GM21786 (cell line): ENCODE measurements at regions not wholly inside any gene's neighbourhood (a gene's known extent, or its start where the extent isn't known, plus 50 kb on each side); places are given as distances from the start of the nearest gene placed in this dataset.
"Not testable (repeated sequence)": the region's sequence is repeated elsewhere in the genome, so short reads cannot be mapped to it uniquely, and the experiment has no call there.

ENCODE experiments used
- ATAC-seq: cut with Tn5 transposase; IDR thresholded peaks from one replicate; pipeline ENCODE4 v1.9.1; 2021; ENCODE audit not compliant: unreplicated experiment

DNA sequence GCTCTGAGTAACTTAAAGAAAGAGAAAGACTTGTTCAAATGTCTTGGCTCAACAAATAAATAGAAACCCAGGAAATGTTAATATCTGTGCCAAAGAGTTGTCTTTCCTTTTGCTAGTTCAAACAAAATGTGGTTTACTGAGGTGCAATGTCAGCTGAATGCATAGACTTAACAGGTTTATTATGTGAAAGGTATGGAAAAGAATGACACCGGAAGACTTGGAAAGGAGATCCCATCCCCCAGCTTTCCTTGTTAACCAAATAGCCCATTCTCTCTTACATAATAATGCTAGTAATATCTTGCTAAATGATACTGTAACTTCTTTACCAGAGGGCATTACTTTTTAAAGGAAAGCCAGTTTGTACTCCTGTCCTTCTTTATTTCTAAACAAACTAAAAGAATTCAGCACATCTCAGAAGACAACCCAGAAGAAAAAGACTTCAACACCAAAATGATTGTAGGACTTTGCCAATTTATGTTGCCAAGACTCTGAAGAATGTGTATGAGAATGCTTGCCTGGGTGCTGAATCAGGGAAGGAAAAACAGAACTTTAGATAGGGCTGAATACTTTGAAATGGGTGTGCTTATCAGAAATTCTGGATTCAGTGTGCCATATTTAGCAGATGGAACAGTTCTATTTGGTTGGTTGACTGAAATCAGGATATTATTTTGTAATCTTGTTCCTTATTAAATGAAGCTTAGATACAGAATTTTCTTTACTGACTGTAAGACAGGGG is 344.1 kb downstream of the TMEM38B start:
- ATAC-seq = no peak

DNA sequence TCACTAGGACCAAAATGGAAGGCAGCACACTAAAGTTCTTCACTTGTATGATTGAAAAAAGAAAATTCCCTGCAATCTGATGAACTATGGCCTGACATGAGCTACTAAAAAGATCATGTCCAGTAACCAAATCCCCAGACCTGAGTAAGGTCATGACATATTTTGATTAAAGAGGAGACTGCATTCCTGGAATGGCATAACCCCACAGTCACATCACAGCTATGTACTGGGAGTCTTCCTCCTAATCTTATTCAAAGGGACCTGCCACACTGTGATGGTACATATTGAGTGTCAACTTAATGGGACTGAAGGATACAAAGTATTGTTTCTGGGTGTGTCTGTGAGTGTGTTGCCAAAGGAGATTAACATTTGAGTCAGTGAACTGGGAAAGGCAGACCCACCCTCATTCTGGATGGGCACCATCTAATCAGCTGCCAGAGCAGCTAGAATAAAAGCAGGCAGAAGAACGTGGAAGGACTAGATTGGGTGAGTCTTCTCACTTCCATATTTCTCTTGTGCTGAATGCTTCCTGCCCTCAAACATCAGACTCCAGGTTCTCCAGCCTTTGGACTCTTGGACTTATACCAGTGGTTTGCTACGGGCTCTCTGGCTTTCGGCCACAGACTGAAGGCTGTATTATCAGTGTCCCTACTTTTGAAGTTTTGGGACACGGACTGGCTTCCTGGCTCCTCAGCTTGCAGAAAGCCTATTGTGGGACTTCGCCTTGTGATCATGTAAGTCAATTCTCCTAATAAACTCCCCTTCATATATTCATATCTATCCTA is 345.0 kb downstream of the TMEM38B start:
- no peak for ATAC-seq

DNA sequence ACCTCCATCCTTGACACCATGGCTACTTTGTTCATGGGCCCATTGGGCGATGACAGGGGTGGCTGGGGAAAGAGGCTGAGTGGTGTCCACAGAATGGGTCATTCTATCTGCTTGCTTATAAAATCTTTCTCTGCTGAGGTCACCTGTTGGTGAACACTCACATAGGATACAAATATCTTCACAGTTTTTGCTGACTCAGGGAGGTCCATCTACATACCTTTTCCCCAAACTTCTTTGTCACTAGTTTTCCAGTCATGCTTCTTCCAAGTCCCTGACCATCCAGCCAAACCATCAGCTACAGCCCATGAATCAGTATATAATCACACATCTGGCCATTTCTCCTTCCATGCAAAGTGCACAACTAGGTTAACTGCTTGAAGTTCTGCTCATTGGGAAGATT is 347.6 kb downstream of the TMEM38B start:
- not testable (repeated sequence) for ATAC-seq

DNA sequence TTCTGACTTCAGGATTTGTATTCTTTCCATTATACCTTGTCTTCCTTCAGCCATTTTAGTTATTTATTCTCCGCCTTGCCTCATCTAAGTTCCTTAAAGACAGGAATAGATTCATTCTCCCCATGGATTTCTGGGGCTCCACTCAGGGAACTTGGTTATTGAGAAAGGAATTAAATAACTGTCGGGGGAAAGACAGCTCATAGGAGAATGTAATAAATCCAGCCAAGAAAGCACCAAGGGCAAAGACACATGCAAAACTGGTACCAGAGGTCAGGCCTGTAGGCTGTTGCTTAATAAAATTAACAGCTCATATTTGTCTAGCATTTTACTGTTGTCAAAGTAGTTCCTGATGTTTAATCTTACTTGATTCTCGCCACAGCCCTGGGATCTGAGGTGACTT is 357.2 kb downstream of the TMEM38B start:
- ATAC-seq = no peak

DNA sequence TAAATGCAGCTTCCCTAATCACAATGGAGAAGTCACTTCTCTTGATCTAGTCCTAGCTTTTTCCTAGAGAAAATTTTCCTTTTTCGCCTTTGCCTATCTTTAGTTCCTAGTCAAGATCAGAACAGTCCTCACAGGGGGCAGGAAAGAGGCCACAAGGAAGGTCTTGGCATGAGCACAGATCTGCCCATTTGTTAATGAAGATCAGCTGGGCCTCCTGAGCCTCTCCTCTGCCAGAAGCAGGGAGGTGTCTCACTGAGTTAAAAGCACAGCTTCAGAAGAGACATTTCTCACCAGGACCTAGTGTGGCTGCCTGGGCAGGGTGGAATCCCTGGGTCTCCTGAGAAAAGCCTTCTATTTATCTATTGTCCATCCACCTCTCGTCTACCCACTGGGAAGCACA is 357.8 kb downstream of the TMEM38B start:
- no peak for ATAC-seq

DNA sequence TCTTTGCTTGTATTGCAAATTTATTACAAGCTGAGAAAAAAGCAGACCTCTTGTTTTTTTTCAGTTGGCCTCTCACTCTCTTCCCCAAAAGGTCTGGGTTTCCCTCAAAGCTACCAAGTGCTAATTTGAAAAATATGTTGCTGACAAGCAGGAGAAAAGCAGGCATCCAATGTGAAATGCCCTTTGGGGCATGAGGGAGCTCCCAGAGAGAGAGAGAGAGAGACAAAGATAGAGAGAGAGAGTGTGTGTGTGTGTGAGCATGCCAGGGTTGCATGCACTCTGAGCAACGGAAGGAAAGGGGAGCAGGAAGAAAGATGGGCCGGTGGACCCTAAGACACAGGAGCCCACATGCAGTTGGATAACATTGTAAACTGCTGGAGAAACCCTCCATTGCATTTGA is 358.4 kb downstream of the TMEM38B start:
- no peak for ATAC-seq

DNA sequence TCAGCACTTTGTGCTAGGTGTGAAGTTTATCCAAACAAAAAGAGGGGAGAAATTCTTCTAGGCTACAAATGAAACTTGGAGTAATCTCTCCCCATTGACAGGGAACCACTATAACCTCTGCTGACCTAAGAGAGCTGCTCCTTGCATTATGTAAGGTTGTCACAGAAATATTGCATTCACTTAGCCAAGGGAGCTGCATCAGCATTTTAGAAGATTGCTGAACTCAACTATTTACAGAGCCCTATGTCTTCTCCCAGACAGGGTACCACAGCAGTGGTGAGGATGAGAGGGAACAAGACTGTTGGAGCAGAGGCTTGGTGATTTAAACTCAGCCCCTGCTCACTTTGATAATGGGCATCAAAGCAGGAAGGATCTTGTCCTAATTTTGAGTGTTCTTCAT is 362.0 kb downstream of the TMEM38B start:
- no peak for ATAC-seq

DNA sequence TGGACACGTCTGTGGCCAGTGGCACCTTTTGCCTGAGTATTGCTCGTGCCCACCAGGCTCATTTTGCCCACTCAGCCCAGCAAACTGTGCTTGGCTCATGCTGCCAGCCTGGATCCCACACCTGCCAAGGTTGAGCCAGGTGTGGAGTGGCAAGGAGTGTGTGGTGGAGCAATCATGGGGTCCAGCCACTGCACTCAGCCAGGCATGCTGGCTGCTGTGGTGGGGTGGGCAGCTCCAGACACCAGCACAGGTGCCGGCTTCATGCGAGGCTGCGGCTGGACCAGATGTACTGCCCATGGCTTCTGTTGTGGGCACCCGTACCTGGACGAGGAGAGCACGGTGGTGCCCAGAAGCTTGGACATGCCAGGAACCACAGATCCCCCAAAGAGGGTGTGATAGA is 364.1 kb downstream of the TMEM38B start:
- no peak for ATAC-seq

DNA sequence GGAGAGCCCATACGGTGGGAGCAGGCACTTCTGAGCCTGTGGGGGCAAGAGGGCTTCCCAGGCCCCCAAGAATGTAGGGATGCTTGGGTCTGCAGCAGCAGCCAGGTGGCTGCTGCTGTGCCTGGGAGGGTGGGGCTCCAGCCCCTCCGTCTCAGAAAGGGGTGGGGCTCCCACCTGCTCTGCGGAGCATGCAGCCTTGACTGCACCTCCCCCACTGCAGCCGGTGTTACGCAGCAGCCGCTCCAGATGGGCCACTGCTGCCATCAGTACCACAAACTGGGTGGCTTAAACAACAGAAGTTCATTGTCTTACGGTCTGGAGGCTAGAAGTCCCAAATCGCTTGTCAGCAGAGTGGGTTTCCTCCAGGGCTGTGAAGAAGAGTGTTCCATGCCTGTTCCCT is 365.5 kb downstream of the TMEM38B start:
- no peak for ATAC-seq

DNA sequence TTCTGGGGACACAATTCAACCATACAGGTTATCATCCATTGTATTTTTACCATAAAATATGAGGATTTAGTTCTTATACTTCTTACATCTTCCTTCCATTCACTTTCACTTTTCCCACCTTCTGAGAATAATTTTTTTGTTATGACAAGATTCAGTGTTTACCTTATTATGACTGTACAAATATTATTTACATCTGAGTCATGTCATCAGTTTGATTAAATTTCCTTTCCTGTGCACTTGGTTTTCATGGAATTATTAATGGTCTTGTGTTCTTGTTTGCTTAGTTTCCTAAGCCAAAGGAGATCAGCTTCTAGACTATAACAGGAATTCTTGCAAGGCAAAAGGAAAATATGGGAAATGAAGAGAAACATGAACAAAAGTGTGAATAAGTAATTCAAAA is 366.5 kb downstream of the TMEM38B start:
- ATAC-seq = no peak

DNA sequence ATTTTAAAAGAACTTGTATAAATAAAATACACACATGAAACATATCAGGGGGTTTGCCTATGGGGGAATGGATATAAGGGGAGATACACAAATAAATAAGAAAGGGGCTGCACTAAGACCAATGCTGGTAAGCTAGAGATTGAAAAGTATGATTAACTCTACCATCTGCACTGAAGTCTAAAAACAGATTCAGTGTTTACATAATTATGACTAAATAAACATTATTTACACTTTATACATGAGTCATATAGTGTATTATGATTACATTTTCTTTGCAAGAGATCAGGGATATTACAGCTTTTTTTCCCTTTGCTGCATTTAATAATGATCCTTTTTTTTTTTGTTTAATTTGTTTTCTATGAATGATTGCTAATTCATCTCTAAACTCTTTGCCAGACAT is 367.9 kb downstream of the TMEM38B start:
- no peak for ATAC-seq

DNA sequence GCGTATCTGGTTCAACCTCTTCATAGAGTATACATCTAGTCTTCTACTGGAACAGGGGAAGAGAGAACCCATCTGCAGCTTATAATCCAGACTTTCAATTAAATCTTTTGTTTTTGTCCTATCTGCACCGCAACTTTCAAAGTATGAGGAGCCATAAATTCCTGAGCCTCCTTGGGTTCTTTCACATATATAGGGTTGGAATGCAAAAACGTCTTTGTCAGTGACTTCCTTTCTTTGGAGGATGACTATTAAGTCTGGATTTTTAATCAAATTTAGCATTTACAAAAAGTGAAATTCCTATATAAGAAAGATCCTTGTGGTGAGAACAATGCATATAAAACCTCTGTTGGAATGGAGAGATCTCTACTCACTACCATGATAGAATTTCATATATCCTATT is 370.8 kb downstream of the TMEM38B start:
- no peak for ATAC-seq

DNA sequence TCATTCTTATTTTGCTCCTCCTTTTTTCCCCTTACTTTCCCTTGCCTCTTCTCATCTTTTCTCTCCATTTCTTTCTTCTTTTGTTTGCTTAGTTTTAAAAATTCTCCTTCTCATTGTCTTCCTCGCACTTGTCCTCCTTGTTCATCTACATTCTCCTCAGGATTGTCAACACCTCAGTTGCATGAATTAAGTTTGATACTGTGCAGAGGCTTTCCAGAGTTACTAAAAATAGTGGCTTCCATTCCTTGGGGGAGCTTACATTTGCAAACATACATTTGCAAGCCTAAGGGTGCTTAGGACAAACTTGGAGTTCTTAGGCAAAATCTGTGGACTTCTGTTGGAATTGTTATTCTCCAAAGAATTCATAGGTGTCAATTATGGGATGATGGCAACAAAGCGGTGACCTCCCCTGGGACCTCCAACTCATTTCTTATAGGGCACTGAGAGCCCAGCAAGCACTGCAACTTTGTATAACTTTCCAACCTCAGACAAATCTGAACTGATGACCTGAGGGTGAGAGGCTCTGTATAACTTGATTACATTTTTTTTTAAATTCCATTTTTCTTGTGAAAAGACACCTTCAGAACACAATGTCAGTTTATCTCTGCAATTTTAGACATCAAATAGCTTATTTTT is 371.4 kb downstream of the TMEM38B start:
- no peak for ATAC-seq

DNA sequence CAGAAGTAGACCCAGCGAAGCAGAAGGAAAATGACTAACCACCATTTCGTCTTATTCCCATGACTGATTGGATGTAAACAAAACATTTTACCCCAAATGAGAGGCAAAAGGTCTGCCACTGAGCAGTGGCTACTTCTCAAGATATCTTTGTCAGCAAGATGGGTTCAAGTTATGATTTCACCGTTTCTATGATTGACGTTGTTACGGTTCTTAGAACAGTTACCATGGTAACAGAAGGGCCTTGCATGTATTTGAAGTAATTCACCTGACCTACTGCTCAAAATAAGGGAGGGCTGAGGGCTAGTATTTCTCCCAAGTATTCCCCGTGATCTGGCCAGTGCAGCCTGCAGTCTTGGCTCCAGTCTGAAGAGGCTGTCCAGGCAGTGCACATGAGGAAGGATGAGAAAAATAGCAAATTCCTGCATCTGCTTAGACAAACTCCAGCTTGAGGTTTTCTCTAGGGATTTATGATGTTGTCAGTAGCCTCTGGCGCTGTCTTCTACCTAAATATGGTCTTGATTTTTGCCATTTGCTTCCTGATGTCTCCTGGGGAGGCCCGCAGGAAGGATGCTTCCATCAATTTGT is 372.7 kb downstream of the TMEM38B start:
- no peak for ATAC-seq

DNA sequence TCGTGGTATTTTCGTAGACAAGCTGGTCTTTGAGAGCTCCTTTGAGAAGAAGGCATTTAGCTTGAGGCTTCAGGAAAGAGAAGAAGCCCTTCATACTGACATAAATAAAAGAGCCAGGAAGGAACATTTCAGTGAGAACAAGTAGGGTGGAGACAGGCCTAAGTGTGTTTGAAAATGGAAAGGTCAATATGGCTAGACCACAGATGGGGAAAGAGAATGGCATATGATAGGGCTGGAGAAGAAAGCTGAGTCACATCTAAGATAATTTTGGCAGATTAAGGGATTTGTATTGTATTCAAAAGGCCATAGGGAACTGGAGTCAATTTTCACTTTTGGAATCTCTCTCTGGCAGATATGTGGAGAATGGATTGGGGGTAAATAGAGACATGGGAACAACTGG is 374.9 kb downstream of the TMEM38B start:
- ATAC-seq = no peak

DNA sequence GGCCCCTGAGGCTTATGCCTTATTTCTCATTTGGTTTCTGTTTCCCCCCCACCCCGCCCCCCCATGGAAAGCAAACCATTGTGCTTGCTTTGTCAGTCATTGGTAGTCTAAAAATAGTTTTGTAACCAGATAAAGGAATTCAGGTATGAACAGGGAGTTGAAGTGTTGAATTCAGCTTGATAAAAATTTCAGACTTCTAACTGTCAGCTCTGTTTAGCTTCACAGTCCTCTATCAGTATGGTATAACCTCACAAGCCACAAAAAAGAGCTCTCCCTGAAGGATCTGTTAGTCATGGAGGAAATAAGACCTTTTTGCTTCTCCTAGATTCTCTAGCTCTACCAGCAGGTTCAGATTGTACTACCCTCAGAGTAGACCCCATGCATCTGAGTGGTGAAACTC is 378.1 kb downstream of the TMEM38B start:
- ATAC-seq = no peak

DNA sequence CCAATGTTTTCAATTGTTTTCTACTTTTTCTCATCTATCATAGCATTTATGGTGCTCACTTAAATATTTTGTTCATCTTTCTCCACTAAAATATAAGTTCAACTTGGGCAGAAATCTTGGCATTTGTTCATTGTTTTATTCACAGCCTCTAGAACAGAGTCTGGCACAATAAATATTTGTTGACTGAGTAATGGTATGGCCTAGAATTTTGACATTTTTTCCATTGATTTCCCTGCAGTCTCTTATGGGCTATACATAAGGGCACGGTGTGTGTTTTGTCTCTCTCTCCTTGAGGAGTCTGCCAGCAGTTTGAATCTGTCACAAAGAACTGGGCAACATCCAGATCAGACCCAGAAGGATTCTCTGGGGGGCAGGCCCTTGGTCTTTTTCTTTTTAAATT is 379.7 kb downstream of the TMEM38B start:
- no peak for ATAC-seq

DNA sequence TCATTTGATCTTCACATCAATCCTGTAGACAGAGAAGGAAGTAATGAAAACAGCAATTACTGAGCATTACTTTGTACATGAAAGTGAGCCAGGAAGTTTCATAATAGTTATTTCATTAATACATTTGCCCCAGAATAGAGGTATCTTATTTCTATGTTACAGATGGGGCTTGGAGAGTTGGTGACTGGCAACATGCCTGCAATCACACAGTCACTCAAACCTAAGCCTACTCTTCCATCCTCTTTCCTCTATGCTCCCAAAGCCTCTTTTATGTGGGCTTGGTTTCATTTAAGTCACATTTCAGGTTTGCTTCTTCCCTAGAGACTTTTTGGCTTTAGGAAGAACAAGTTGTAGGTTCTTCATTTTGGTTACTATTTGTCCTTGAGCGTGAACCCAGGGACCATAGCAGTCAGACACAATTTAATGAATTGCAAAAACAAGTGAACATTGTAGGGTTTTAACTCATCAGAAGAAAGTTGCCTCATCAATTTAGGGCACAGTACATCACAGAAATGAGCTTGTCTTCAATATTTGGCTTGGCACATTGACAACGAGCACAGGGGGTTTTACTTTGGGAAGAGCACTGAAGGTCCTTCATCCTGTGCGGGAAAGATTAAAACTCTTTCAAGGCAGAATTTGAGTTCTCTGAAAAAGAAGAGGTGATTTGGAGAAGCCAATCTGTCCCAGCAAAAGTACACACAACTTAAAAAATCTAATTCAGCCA is 381.1 kb downstream of the TMEM38B start:
- no peak for ATAC-seq

DNA sequence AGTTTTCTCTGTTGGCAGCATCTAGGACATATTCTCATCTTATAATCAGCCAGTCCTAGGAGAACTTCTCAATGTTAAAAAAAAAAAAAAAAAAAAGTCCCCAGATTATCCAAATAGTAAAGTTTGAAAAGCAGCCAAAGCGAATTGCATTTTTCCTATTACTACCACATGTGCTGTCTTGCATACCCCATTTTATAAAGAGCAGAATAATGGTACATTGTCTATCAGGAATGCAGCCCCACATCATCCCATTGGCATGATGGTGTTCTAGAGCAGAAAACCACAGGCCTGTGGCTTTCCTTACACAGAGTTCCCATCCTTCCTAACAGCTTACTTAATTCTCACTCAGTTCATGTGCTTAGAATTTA is 381.6 kb downstream of the TMEM38B start:
- no peak for ATAC-seq

DNA sequence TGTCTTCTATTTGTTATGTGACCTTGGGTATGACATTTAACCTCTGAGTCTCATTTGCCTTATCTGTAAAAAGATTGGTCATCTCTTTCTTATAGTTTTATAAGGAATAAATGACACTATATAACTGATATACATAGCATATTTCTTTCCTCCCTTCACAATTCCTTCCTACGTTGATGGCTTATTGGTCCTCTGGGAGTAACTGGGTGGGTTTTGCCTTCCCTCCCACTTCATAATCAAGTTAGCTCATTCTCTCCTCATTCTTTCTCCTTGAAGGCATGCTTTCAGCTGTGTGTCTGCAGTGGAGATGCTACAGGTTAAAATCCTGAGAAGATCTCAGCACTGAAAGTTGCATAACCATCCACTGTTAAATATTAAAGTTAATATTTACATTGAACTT is 382.4 kb downstream of the TMEM38B start:
- ATAC-seq = no peak

DNA sequence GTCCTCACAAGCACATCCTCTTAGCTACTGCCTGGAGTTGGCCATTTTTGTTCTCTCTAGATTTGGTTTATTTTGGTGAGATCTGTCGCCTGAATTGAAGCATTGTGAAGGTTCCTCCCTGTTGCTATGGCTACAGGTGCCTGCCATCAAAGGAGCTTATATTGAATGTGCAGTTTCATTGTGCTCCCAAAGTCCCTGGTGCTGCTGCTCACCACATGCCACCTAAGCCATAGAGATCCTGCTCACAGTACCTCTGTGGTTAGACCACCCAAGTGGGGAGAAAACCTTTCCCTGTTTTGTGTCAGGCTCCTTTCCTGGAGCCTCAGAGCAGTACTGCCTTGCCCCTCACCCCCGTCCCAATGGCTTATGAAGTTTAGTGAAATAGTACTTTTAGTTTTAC is 383.4 kb downstream of the TMEM38B start:
- no peak for ATAC-seq
